ENCODE measurements at regions not wholly inside any gene's neighbourhood (a gene's known extent, or its start where the extent isn't known, plus 50 kb on each side); places are given as distances from the start of the nearest gene placed in this dataset.
"Not testable (repeated sequence)": the region's sequence is repeated elsewhere in the genome, so short reads cannot be mapped to it uniquely, and the experiment has no call there.

- Histone ChIP-seq H3K27me3 (no peaks in the 10 kb centered on the region), H3K4me3 (no peak overlapping the region), H3K27ac (no peak overlapping the region), H3K36me3 (no peaks in the 10 kb centered on the region), H3K4me1 (no peaks in the 10 kb centered on the region), H3K9me3 (no peaks in the 10 kb centered on the region)
- no peak for DNase-seq
- ATAC-seq, result no peak
- TF ChIP-seq, protein P1, sequence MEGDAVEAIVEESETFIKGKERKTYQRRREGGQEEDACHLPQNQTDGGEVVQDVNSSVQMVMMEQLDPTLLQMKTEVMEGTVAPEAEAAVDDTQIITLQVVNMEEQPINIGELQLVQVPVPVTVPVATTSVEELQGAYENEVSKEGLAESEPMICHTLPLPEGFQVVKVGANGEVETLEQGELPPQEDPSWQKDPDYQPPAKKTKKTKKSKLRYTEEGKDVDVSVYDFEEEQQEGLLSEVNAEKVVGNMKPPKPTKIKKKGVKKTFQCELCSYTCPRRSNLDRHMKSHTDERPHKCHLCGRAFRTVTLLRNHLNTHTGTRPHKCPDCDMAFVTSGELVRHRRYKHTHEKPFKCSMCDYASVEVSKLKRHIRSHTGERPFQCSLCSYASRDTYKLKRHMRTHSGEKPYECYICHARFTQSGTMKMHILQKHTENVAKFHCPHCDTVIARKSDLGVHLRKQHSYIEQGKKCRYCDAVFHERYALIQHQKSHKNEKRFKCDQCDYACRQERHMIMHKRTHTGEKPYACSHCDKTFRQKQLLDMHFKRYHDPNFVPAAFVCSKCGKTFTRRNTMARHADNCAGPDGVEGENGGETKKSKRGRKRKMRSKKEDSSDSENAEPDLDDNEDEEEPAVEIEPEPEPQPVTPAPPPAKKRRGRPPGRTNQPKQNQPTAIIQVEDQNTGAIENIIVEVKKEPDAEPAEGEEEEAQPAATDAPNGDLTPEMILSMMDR (IDR thresholded peaks at IDR 0.05), result no peak
- 94 to 98% (median 95%) methylated on average over 2 of the region's 2 CpGs for WGBS, 4 donors
- intact Hi-C loops (cut with DNase I), result no loop called here
These were observed 72.1 kb upstream of the SLC13A1 start for GRCh38 chr7:123271856-123272255.

GRCh38 chr7:123271231-123271630 is 71.5 kb upstream of the SLC13A1 start:
- intact Hi-C loops (cut with DNase I), result no loop called here
- ATAC-seq, result no peak

DNA sequence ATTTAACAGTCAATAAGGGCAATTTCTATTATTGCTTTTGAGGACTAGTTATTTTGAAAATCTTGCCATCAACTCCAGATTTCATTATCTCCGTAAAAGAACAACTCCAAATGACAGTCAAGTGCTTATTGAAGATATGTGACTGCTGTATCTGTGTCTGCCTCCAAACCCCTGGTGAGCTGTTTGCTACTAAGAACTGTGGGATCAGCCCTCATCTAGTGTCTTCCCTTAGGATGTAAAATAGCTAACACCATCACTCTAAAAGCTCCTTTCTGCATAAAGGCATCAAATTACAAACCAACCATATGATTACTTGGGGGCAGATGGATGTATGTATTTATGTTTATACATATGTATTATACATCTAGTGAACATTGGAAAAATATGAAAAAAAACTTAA is 70.8 kb upstream of the SLC13A1 start:
- Histone ChIP-seq H3K4me3 (no peak overlapping the region), H3K4me1 (no peaks in the 10 kb centered on the region), H3K9me3 (no peaks in the 10 kb centered on the region), H3K27me3 (no peaks in the 10 kb centered on the region), H3K27ac (no peak overlapping the region), H3K36me3 (no peaks in the 10 kb centered on the region)
- 67 to 90% (median 78%) methylated on average over 1 of the region's 1 CpG for WGBS, 4 donors
- intact Hi-C loops (cut with DNase I), result no loop called here
- TF ChIP-seq POLR2A (IDR thresholded peaks at IDR 0.05), result no peak
- TF ChIP-seq, protein P1 (IDR thresholded peaks at IDR 0.05), result no peak
- ATAC-seq (no peak), DNase-seq (no peak)

More at GRCh38 chr7:123271231-123271630, 71.5 kb upstream of the SLC13A1 start:
- TF ChIP-seq, protein P1 (IDR thresholded peaks at IDR 0.05), result no peak
- no peak for TF ChIP-seq POLR2A (IDR thresholded peaks at IDR 0.05)
- Histone ChIP-seq H3K27me3 (no peaks in the 10 kb centered on the region), H3K4me1 (no peaks in the 10 kb centered on the region), H3K4me3 (no peak overlapping the region), H3K36me3 (no peaks in the 10 kb centered on the region), H3K27ac (no peak overlapping the region), H3K9me3 (no peaks in the 10 kb centered on the region)
- 40 to 52% (median 44%) methylated on average over 3 of the region's 3 CpGs for WGBS, 4 donors
- DNase-seq, result no peak

DNA sequence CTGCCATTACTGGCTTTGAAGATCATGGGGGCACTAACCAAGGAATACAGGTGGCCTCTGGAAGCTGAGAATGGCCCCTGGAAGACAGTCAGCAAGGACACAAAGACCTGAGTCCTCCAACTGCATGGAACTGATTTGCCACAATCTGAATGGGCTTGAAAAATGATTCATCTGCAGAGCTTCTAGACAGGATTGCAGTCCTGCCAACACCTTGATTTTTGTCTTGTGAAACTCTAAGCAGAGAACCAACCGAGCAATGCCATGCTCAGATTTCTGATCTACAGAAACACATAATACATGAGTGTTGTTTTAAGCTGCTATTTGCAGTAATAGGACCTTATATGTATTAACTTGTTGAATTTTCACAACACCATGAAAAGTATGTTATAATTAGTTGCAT is 66.1 kb upstream of the SLC13A1 start:
- intact Hi-C loops (cut with DNase I), result no loop called here
- no peaks in the 10 kb centered on the region for H3K36me3 ChIP-seq
- H3K4me3 ChIP-seq, result no peak overlapping the region
- ATAC-seq (no peak), DNase-seq (no peak)
- no peaks in the 10 kb centered on the region for H3K4me1 ChIP-seq
- TF ChIP-seq POLR2A (IDR thresholded peaks at IDR 0.05), result no peak
- TF ChIP-seq, protein P1 (IDR thresholded peaks at IDR 0.05), result no peak
- H3K27me3 ChIP-seq, result no peaks in the 10 kb centered on the region
- peaks cover 0 to 7% (median 0%) of the 10 kb centered on the region in 12 donors for H3K9me3 ChIP-seq
- no peak overlapping the region for H3K27ac ChIP-seq
- WGBS, 4 donors, result 88 to 94% (median 89%) methylated on average over 1 of the region's 1 CpG

GRCh38 chr7:123264820-123265219 is 65.1 kb upstream of the SLC13A1 start:
- H3K4me3 ChIP-seq; H3K9me3 ChIP-seq; DNase-seq; H3K4me1 ChIP-seq; H3K36me3 ChIP-seq; intact Hi-C loops (cut with DNase I); ATAC-seq; H3K27ac ChIP-seq; H3K27me3 ChIP-seq: not testable (repeated sequence)
- WGBS, 4 donors, result 81 to 87% (median 83%) methylated on average over 1 of the region's 1 CpG

All from heart left ventricle (tissue), 16 donors.